GM19468 (cell line): ENCODE measurements at regions not wholly inside any gene's neighbourhood (a gene's known extent, or its start where the extent isn't known, plus 50 kb on each side); places are given as distances from the start of the nearest gene placed in this dataset.
"Not testable (repeated sequence)": the region's sequence is repeated elsewhere in the genome, so short reads cannot be mapped to it uniquely, and the experiment has no call there.

ENCODE experiments used
- ATAC-seq: cut with Tn5 transposase; IDR thresholded peaks from one replicate; pipeline ENCODE4 v1.9.1; 2021; ENCODE audit warnings: mild to moderate bottlenecking, moderate library complexity, moderate number of reproducible peaks; ENCODE audit not compliant: unreplicated experiment; ENCODE audit errors: extremely low read depth

- no peak for ATAC-seq
Measured at GRCh38 chr13:109271061-109271460, 515.3 kb downstream of the IRS2 start.

- not testable (repeated sequence) for ATAC-seq
Measured at GRCh38 chr13:109269381-109269780, 517.0 kb downstream of the IRS2 start.

GRCh38 chr13:109268492-109268891, 517.9 kb downstream of the IRS2 start:
- not testable (repeated sequence) for ATAC-seq

GRCh38 chr13:109267400-109267799, 519.0 kb downstream of the IRS2 start:
- ATAC-seq, result not testable (repeated sequence)

- ATAC-seq, result not testable (repeated sequence)
Measured at GRCh38 chr13:109265438-109265742, 521.0 kb downstream of the IRS2 start.

GRCh38 chr13:109264603-109265437, 521.6 kb downstream of the IRS2 start:
- not testable (repeated sequence) for ATAC-seq

GRCh38 chr13:109257761-109258157, 528.6 kb downstream of the IRS2 start:
- ATAC-seq, result not testable (repeated sequence)
